GM19043 (cell line): ENCODE measurements at regions not wholly inside any gene's neighbourhood (a gene's known extent, or its start where the extent isn't known, plus 50 kb on each side); places are given as distances from the start of the nearest gene placed in this dataset.

ENCODE experiments used
- ATAC-seq: cut with Tn5 transposase; IDR thresholded peaks from one replicate; pipeline ENCODE4 v1.9.1; 2021; ENCODE audit warnings: low read depth; ENCODE audit not compliant: unreplicated experiment

- ATAC-seq = no peak
Measured at GRCh38 chr3:13249664-13250390, 170.3 kb downstream of the NUP210 start.

DNA sequence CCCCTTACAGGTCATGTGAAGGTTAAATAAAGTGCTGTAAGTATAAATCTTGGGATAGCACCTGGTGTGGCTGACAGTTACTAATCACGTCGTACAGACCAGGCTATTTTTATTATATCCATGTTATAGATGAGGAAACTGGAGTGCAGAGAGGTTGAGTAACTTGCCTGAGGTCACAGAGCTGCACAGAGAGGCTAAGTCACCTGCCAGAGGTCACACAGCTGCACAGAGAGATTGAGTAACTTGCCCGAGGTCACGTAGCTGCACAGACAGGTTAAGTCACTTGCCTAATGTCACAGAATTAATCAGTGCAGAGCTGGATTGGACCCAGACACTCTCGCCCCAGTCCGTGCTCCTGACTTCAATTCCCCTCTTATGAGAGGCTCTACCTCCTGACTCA lies 171.5 kb downstream of the NUP210 start:
- no peak for ATAC-seq

- ATAC-seq = no peak
Measured at GRCh38 chr3:13245615-13245978, 172.4 kb upstream of the IQSEC1 start.

GRCh38 chr3:13243586-13243985 lies 170.4 kb upstream of the IQSEC1 start:
- no peak for ATAC-seq

DNA sequence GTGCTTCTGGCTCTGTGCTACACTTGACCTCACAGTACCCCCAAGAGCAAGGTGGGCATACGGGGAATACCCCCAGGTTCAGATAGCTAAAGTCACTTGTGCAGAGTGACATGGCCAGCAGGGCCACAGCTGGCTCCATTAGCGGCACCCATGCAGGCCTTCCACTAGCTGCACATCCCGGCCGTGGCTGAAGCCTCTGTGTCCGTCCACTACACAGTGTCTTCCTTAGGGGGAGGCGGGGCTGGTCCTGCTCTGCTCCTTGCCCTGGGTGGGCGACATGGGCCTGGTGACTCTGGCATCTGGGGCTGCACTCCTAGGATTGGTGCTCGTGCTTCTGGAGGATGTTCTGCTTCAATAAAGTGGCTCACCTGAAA lies 169.1 kb upstream of the IQSEC1 start:
- ATAC-seq = no peak

DNA sequence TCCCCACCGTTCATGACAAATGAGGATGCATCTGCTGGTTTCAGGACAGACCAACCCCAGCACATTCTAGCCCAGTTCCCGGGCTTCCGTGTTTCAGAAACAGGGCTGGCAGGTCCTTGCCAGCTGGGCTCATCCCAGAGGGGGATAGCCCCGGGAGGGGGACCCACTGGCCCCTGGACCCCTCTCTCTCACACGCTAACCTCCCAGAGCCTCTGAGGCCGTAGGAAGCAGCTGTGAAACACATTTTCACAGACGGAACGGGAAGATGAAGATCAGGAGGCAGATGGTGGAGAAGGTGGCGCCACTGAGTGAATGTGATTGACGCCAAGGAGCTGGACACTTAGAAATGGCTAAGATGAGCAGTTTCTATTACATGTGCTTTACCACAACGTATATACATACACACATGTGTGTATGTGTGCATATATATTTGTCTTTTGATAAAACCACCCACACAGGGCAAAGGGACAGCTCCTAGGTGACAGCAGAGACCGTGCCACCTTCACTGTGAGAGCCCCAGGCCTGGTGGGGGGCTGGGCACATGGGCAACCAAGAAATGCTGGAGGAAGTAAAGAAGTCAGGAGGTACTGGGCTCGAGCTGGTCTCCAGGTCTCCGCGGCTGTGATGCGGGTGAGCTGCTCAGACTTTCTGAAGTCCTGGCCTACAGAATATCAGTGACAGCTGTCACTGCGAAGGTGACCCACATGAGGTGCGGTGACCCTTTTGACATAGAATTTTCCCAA lies 168.6 kb upstream of the IQSEC1 start:
- ATAC-seq = no peak

DNA sequence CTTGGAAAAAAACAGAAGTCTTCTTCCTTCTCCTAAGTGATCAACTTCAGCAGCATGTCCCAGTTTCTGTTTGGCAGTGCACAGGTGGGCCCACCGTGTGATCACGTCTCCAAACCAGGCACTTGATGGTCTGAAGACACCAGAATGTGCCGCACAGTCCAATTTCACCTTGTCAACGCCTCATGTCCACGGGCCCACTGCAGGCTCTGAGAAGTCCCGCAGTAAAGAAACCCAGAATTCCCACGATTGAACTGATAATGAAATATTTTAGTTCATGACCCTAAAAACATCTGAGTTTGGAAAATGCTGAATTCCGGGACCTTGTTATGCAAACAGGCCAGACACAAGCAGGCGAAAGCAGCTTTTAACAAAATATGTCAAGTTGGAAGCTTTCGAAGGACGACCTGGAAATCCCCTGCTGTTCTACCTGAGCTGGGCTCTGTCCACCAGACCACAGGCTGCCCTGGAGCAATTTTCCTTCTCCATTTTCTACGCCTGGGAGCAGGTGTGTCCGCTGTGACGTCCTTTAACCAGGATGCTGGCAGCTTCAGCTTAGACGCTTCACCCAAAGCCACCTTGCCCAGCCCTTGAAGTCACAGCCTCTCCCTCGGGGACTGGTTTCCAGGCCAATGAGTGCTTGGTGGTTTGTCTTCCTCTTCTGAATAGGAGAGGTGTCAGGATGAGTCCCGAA lies 167.8 kb upstream of the IQSEC1 start:
- no peak for ATAC-seq

GRCh38 chr3:13239467-13239760 lies 166.2 kb upstream of the IQSEC1 start:
- ATAC-seq = no peak

DNA sequence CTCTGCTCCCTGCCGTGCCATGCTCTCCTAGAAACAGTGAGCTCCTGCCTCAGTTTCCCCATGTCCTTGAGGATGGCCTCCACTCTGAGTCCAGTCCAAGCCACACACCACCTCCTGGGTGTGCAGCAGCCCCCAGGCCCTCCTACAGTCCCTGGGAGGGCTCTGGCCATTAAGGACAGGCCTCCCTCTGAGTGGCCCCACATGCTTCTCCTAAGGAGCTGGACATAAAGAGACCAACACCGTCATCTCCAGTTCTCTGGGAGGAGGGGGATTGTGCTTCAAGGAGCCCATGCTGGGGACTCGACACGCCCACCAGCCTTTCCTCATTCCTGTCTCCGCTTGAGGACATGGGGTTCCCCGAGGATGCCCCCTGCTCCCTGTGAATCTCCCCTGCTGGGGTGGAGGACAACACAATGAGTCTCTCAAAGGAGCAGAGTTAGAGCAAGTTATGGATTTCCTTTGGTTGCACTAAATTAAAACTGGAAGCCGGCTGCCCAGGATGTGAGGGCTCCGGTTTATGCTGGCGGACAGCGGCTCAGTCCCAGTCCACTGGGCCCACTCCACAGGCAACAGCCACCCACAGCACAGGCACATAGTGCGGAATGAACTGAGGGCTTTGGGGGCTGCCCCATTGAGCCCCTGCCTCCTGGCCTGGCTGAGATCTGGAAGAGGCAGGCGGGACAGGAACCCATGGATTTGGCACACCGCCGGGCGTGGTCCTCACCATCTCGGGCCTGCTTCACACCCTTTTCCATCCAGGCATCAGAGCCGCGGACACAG lies 165.6 kb upstream of the IQSEC1 start:
- ATAC-seq = no peak

DNA sequence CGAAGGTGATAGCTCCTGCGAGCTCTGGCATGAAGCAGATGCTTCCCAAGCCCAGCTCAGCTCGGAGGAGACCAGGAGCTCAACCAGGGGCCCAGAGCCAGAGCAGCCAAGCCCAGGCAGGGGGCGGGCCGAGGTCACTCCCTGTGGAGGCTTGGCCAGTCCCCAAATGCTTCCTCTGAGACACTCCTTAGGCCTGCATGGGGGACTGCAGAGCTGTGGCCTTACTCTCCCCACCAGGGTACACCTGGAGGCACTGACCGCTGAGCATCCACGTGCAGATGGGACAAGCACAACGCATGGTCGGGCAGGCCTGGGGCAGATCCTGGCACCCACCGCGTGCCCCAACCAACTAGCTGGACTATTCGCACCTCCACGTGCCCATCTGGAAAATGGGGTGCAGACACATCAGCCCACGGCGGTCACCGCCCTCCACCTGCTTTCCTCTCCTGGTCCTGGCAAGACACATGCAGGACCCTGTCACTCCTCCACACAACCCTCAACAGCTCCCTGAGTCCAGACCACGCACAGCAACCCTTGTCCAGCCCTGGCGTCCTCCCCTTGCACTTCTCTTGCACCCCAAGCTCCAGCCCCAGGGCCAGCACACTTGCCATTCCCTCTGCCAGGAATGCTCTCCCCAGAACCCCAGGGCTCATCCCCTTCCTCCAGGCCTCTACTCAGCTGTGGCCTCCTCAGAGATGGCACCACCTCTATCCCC lies 164.7 kb upstream of the IQSEC1 start:
- ATAC-seq = no peak

DNA sequence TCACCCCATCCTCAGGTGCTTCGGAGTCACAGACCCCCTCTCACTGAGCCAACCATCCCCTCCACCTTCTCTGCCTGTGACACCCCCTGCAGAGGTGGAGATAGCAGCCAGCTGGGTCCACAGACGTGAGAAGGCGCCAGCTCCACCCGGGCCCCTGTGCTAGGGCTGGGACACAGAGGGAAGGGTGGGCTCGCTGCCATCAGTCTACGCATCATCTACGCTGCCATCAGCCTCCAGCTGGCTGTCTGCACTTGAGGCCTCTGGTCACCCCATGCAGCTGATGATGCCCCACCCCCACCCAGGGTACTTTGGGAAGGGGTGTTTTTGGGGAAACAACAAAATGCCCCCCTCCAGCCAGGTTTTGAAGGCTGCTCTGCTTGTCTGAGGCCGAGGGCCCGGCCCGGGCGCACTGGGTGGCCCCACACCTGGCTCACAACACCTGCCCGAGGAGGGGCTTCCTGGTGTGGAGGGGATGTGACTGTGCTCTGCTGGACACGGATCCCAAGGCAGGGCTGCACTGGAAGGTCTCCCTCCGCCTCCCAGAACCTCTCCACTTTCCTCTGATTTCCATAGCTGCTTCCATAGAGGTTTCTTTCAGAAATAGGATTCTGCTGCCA lies 163.4 kb upstream of the IQSEC1 start:
- no peak for ATAC-seq

GRCh38 chr3:13235897-13236296 lies 162.7 kb upstream of the IQSEC1 start:
- no peak for ATAC-seq

GRCh38 chr3:13235079-13235478 lies 161.8 kb upstream of the IQSEC1 start:
- peak; percentile 86 for ATAC-seq

DNA sequence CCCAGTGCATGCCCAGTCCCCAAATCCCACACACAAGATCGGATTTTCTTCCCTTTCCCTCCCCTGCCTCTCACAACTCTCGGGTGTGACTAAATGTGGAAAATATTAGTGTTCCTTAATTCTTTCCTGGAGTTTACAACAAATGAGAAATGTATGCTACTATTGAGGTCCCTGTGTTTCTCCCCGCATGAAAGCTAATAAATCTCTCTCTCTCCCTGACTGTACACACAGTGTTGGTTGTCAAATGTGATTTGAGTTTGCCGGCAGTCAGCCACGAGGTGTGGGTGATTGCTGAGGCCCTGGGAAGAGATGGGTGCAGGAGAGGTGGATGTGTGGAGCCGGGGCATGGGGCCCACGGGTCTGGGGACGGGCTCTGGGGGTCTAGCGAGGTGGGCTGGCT lies 161.4 kb upstream of the IQSEC1 start:
- ATAC-seq = no peak

GRCh38 chr3:13233487-13234485 lies 160.6 kb upstream of the IQSEC1 start:
- ATAC-seq = no peak

DNA sequence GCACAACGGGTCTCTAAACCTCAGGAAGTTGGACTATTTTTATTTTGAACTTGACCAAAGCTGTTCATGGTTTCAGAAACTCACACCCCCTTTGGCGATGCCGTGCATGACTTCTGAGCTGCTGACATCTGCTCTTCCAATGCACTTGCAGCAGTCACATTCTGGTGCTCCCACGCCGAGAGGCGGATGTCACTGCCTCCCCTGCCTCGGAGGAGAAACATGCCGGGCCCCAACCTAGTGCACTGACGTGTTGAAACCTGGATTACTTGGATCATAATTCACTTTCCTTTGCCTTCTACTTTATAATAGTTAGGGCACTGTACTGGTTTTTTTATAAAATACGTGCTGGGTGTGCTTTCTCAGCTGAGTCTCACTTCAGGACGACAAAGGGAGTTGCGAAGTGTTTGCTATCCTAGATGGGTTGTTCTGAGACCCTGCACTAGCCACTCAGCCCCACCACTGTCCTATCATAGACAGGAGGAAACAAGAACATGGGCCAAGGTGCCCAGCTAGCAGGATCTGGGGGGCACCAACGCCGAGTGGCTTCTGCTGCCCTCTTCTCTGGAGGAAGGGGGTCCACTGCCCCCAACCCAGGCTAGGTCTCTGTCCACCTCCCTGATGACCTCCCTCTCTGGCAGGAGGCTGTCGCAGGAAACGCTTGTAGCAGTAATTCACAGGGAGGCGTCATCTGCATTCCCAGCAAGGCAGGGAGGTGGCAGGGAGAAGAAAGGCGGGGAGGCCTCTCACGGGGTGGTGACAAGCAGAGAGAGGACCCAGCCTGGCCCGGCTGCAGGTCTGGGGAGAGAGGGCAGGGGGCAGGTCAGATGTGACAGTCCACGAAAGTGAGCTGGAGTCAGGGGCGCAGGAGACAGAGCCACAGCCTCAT lies 158.8 kb upstream of the IQSEC1 start:
- ATAC-seq = no peak

- ATAC-seq = no peak
Measured at GRCh38 chr3:13229273-13229949, 156.2 kb upstream of the IQSEC1 start.
